ENCODE measurements at regions not wholly inside any gene's neighbourhood (a gene's known extent, or its start where the extent isn't known, plus 50 kb on each side); places are given as distances from the start of the nearest gene placed in this dataset.

- TF ChIP-seq GATA2 (IDR thresholded peaks at IDR 0.05; ENCODE audit: low read depth, low read length) (no peak), GATA3 (IDR thresholded peaks at IDR 0.05; ENCODE audit: low read depth, low read length) (no peak)
Measured at GRCh38 chr3:194265505-194265892, 85.6 kb downstream of the CPN2 start.

All from SH-SY5Y (cell line).